ENCODE measurements at regions not wholly inside any gene's neighbourhood (a gene's known extent, or its start where the extent isn't known, plus 50 kb on each side); places are given as distances from the start of the nearest gene placed in this dataset.

- no peak for TF ChIP-seq CTCF (IDR thresholded peaks at IDR 0.05; ENCODE audit: low read depth, low read length, poor library complexity, severe bottlenecking)
- no peak for TF ChIP-seq EZH2phosphoT487 (IDR thresholded peaks at IDR 0.05; ENCODE audit: borderline replicate concordance, low read length)
Observed at GRCh38 chr2:67255933-67256615, 141.1 kb upstream of the ETAA1 start.
